IMR-90 (cell line): ENCODE measurements at regions not wholly inside any gene's neighbourhood (a gene's known extent, or its start where the extent isn't known, plus 50 kb on each side); places are given as distances from the start of the nearest gene placed in this dataset.

Source experiments
- NFE2L2 ChIP-seq: fragments of 150-350 bp; IDR thresholded peaks from 2 replicates; pipeline ENCODE4 v1.6.1; 2016; ENCODE audit warnings: low read depth, mild to moderate bottlenecking, low read length
- POLR2A ChIP-seq: IDR thresholded peaks from 2 replicates; pipeline ENCODE4 v1.6.1; 2012; ENCODE audit warnings: mild to moderate bottlenecking, low read depth, low read length
- RAD21 ChIP-seq: IDR thresholded peaks from 2 replicates; pipeline ENCODE4 v1.6.1; 2012; ENCODE audit warnings: low read length, improper control_type of control experiment
- RCOR1 ChIP-seq: IDR thresholded peaks from 2 replicates; pipeline ENCODE4 v1.6.1; 2012; ENCODE audit warnings: mild to moderate bottlenecking, low read length, improper control_type of control experiment; ENCODE audit not compliant: insufficient replicate concordance
- TF ChIP-seq, protein P1 (sequence below): conservative IDR thresholded peaks from 2 replicates; pipeline ENCODE4 v1.5.1; 2012; ENCODE audit warnings: mild to moderate bottlenecking, low read depth, low read length, improper control_type of control experiment

DNA sequence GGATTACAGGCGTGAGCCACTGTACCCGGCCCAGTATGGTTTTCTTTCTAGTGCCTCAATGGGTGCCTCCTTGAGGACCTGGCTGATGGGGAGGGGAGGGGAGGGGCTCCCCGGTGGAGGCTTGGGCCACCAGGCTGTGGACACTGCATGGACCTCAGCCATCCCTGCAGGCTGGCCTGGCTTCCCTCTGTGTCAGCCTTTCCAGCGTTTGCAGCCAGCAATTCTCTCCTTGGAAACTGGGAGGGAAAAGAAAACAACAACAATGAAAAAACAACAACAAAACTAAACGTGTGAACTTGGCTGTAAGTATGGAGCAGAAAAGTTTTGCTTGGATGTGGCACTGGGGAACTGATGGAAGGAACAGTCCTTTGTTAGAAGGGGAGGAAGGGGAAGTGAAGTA lies 159.3 kb downstream of the GLI2 start:
- TF ChIP-seq, protein P1, sequence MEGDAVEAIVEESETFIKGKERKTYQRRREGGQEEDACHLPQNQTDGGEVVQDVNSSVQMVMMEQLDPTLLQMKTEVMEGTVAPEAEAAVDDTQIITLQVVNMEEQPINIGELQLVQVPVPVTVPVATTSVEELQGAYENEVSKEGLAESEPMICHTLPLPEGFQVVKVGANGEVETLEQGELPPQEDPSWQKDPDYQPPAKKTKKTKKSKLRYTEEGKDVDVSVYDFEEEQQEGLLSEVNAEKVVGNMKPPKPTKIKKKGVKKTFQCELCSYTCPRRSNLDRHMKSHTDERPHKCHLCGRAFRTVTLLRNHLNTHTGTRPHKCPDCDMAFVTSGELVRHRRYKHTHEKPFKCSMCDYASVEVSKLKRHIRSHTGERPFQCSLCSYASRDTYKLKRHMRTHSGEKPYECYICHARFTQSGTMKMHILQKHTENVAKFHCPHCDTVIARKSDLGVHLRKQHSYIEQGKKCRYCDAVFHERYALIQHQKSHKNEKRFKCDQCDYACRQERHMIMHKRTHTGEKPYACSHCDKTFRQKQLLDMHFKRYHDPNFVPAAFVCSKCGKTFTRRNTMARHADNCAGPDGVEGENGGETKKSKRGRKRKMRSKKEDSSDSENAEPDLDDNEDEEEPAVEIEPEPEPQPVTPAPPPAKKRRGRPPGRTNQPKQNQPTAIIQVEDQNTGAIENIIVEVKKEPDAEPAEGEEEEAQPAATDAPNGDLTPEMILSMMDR: no peak
- TF ChIP-seq POLR2A (no peak), RAD21 (no peak), NFE2L2 (no peak), RCOR1 (no peak)
